GM12873 (cell line): ENCODE measurements at regions not wholly inside any gene's neighbourhood (a gene's known extent, or its start where the extent isn't known, plus 50 kb on each side); places are given as distances from the start of the nearest gene placed in this dataset.

ENCODE experiments used
- TF ChIP-seq, protein P1 (sequence below): IDR thresholded peaks from 2 replicates; pipeline ENCODE4 v1.5.1; 2012; ENCODE audit warnings: low read depth, mild to moderate bottlenecking, moderate library complexity, low read length, control low read depth; ENCODE audit not compliant: insufficient read depth; ENCODE audit errors: missing control alignments

- TF ChIP-seq, protein P1, sequence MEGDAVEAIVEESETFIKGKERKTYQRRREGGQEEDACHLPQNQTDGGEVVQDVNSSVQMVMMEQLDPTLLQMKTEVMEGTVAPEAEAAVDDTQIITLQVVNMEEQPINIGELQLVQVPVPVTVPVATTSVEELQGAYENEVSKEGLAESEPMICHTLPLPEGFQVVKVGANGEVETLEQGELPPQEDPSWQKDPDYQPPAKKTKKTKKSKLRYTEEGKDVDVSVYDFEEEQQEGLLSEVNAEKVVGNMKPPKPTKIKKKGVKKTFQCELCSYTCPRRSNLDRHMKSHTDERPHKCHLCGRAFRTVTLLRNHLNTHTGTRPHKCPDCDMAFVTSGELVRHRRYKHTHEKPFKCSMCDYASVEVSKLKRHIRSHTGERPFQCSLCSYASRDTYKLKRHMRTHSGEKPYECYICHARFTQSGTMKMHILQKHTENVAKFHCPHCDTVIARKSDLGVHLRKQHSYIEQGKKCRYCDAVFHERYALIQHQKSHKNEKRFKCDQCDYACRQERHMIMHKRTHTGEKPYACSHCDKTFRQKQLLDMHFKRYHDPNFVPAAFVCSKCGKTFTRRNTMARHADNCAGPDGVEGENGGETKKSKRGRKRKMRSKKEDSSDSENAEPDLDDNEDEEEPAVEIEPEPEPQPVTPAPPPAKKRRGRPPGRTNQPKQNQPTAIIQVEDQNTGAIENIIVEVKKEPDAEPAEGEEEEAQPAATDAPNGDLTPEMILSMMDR, result no peak
Measured at GRCh38 chr3:34678575-34678974, 880.1 kb downstream of the PDCD6IP start.

DNA sequence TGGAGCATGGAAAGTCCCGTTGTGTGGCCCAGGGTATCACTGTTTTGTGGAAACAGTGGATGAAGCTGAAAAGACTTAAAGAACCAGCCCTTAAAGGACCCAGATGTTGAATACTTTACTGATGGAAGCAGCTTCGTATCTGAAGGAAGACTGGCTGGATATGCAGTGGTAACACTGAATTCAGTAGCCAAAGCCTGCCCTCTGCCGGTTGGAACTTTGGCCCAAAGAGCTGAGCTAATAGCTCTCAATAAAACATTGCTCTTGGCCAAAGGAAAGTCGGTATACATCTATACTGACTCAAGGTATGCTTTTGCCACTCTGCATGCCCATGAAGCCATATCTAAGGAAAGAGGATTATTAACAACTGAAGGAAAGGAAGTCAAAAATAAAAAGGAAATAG is 885.4 kb downstream of the PDCD6IP start:
- TF ChIP-seq, protein P1, result peak; percentile 32

- TF ChIP-seq, protein P1, result no peak
Measured at GRCh38 chr3:34686541-34686940, 888.1 kb downstream of the PDCD6IP start.

DNA sequence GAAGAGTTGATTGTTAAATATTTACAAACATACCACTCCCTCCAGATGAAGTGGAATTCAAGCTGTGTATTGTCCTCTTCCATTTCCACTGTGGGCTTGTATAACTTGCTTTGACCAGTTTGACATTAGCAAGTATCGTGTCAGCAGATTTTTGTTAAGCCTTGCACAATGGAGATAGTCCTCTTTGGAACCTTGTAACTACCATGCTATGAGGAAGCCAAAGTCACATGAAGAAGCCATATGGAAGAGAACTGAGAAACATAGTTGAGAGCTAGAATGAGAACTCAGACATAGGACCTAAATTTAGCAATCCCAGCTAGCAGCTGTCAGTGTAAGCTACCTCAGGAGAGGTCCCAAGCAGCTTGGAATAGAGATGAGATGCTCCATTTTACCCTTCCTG is 889.2 kb downstream of the PDCD6IP start:
- TF ChIP-seq, protein P1, result no peak

DNA sequence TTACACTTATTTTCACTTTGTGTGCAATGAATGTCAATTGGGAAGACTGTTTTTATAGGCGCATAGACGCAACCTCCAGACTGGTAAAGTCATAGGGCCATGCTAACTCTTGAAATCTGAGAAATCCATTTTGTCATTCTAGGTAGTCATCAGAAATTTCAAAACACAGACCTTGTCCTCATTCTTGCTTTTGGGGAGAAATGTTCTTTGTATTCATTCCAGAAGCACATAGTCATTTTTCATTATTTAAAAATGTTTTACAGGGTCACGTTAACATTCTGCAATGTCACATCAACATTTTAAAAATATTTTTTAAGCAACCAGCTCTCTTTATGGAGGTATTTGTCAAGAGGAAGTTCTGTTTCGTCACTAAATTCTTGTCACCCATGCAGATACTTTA is 898.4 kb downstream of the PDCD6IP start:
- TF ChIP-seq, protein P1, result no peak

GRCh38 chr3:34703053-34703452 is 904.6 kb downstream of the PDCD6IP start:
- TF ChIP-seq, protein P1, result no peak

DNA sequence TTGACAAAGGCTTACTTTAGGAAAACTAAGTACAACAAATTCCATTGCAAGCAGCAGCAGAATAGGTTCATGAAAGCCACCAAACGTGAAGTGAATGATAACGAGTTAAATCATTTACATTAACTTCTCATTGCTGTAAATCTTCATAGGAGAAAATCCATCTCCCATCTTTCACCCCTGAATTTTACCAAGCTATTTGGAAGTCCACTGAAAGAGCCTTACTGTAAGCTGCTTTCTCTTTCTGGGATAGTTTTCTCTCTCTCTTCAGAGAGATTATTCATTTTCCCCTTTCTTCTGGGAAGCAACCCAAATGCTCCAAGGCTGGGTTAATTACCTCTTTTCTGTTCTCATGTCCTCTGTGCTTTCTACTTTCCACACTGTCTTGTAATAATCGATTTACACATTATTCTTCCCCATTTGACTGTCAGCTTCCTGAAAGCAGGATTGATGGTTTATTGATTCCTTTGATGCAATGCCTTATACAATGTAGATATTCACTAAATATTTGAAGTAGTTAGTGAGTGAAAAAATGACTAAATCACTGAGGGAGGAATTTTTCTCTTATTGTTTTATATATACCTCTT is 914.3 kb upstream of the ARPP21 start:
- TF ChIP-seq, protein P1, result no peak

GRCh38 chr3:34725774-34726173 is 913.6 kb upstream of the ARPP21 start:
- TF ChIP-seq, protein P1, result no peak
